ENCODE measurements at regions not wholly inside any gene's neighbourhood (a gene's known extent, or its start where the extent isn't known, plus 50 kb on each side); places are given as distances from the start of the nearest gene placed in this dataset.

- H3K9me3 ChIP-seq (ENCODE audit: control insufficient read depth, low read depth, low read length): no peaks in the 10 kb centered on the region
- TF ChIP-seq EZH2 (IDR thresholded peaks at IDR 0.05; ENCODE audit: low read length): no peak
- TF ChIP-seq CTCF (optimal IDR thresholded peaks at IDR 0.05 in 1 of 3, IDR thresholded peaks at IDR 0.05 in 1 of 3, conservative IDR thresholded peaks at IDR 0.05 in 1 of 3; ENCODE audit: extremely low read depth in 1 of 3, insufficient read depth in 2 of 3, low read length in 3 of 3): no peak
- H3K4me2 ChIP-seq (ENCODE audit: control insufficient read depth, extremely low read depth, insufficient read depth, low read depth, low read length): no peak overlapping the region
- H3K9me1 ChIP-seq (ENCODE audit: control insufficient read depth, extremely low read depth, insufficient read depth, low read length): no peaks in the 10 kb centered on the region
- no peaks in the 10 kb centered on the region for H3K79me2 ChIP-seq (ENCODE audit: control insufficient read depth, insufficient read depth, low read length)
- no peaks in the 10 kb centered on the region for H3K36me3 ChIP-seq (ENCODE audit: control insufficient read depth in 2 of 2, extremely low read depth in 1 of 2, insufficient read depth in 2 of 2, low read length in 2 of 2)
- H3K27me3 ChIP-seq (ENCODE audit: control insufficient read depth, extremely low read depth, insufficient read depth, low read length): peaks cover 7% of the 10 kb centered on the region
- H3K4me3 ChIP-seq (ENCODE audit: control insufficient read depth in 2 of 3, extremely low read depth in 1 of 3, insufficient read depth in 2 of 3, low read depth in 1 of 3, low read length in 3 of 3): no peak overlapping the region
- FAIRE-seq (no peak), DNase-seq (ENCODE audit: low read depth, low spot score) (no peak)
- H4K20me1 ChIP-seq (ENCODE audit: control insufficient read depth, extremely low read depth, insufficient read depth, low read length): no peaks in the 10 kb centered on the region
- dilution Hi-C loops (cut with MboI; ENCODE audit: extremely low pct_ligation_motif_present, low sequenced_read_pairs): no loop called here
- no peak overlapping the region for H3K27ac ChIP-seq (ENCODE audit: control insufficient read depth, insufficient read depth, low read length)
- no peaks in the 10 kb centered on the region for H3K4me1 ChIP-seq (ENCODE audit: control insufficient read depth, extremely low read depth, insufficient read depth, low read length)
- H3K9ac ChIP-seq (ENCODE audit: control insufficient read depth, extremely low read depth, insufficient read depth, low read length): no peak overlapping the region
- H2AFZ ChIP-seq (ENCODE audit: control insufficient read depth, low read length): no peak overlapping the region
Observed at GRCh38 chr1:112267206-112267605, 128.8 kb upstream of the CTTNBP2NL start.

- H4K20me1 ChIP-seq (ENCODE audit: control insufficient read depth, extremely low read depth, insufficient read depth, low read length): no peaks in the 10 kb centered on the region
- no peaks in the 10 kb centered on the region for H3K79me2 ChIP-seq (ENCODE audit: control insufficient read depth, insufficient read depth, low read length)
- dilution Hi-C loops (cut with MboI; ENCODE audit: extremely low pct_ligation_motif_present, low sequenced_read_pairs): no loop called here
- H3K9me1 ChIP-seq (ENCODE audit: control insufficient read depth, extremely low read depth, insufficient read depth, low read length): no peaks in the 10 kb centered on the region
- no peak overlapping the region for H3K27ac ChIP-seq (ENCODE audit: control insufficient read depth, insufficient read depth, low read length)
- no peak overlapping the region for H3K4me2 ChIP-seq (ENCODE audit: control insufficient read depth, extremely low read depth, insufficient read depth, low read depth, low read length)
- DNase-seq (ENCODE audit: low read depth, low spot score) (no peak), FAIRE-seq (no peak)
- TF ChIP-seq CTCF (optimal IDR thresholded peaks at IDR 0.05 in 1 of 3, IDR thresholded peaks at IDR 0.05 in 1 of 3, conservative IDR thresholded peaks at IDR 0.05 in 1 of 3; ENCODE audit: extremely low read depth in 1 of 3, insufficient read depth in 2 of 3, low read length in 3 of 3): no peak
- no peak for TF ChIP-seq EZH2 (IDR thresholded peaks at IDR 0.05; ENCODE audit: low read length)
- no peaks in the 10 kb centered on the region for H3K4me1 ChIP-seq (ENCODE audit: control insufficient read depth, extremely low read depth, insufficient read depth, low read length)
- peaks cover 10% of the 10 kb centered on the region for H3K27me3 ChIP-seq (ENCODE audit: control insufficient read depth, extremely low read depth, insufficient read depth, low read length)
- H2AFZ ChIP-seq (ENCODE audit: control insufficient read depth, low read length): no peak overlapping the region
- H3K4me3 ChIP-seq (ENCODE audit: control insufficient read depth in 2 of 3, extremely low read depth in 1 of 3, insufficient read depth in 2 of 3, low read depth in 1 of 3, low read length in 3 of 3): no peak overlapping the region
- no peaks in the 10 kb centered on the region for H3K9me3 ChIP-seq (ENCODE audit: control insufficient read depth, low read depth, low read length)
- H3K36me3 ChIP-seq (ENCODE audit: control insufficient read depth in 2 of 2, extremely low read depth in 1 of 2, insufficient read depth in 2 of 2, low read length in 2 of 2): no peaks in the 10 kb centered on the region
- H3K9ac ChIP-seq (ENCODE audit: control insufficient read depth, extremely low read depth, insufficient read depth, low read length): no peak overlapping the region
Observed at GRCh38 chr1:112267929-112268328, 128.1 kb upstream of the CTTNBP2NL start.
